ENCODE measurements at regions not wholly inside any gene's neighbourhood (a gene's known extent, or its start where the extent isn't known, plus 50 kb on each side); places are given as distances from the start of the nearest gene placed in this dataset.
A peak's percentile ranks its signal among the peaks of the same experiment; 100 is the strongest.
"Not testable (repeated sequence)": the region's sequence is repeated elsewhere in the genome, so short reads cannot be mapped to it uniquely, and the experiment has no call there.

DNA sequence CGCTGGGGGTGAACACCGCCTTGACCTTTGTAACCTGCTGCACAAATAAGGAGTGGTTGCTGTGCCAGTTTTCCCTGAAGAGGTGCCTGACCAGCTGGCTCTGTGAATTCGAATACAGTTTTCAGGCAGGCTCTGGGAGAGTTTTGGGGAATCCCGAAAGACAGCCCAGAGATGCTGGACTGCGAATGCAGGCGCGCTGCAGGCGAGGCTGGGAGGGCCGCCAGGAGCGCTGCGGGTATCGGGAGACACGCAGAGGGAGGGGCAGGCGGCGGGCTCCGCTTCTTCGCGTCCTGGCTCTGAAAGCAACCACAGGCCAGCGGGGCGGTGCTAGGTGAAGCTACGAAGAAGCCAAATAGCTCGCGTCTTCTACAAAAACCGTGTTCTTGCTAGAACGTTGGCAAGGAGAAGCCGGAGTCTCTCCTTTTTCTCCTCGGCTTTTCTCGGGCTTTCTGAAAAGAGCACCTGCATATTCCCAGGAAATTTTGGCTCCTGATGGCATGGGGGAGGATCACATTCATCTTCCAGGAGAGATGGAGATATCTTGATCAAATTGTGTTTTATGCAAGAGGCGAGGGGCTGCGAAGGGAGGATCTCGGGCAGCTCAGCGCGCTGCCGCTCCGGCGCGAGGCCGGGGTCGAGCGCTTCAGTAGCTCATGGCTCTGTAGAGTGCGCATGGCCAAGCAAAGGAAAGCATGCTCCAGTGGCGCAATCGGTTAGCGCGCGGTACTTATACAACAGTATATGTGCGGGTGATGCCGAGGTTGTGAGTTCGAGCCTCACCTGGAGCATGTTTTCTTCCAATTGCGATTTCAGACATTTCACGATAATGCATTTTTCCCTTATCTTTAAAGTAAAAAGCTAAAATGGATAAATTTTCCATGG is 158.1 kb upstream of the ZNF184 start:
- peak in 1 of 2 donors; percentile 43 for DNase-seq (ENCODE audit: low read depth in 2 of 2)

- no peak for DNase-seq (ENCODE audit: low read depth in 2 of 2)
These were observed 151.9 kb upstream of the ZNF184 start for GRCh38 chr6:27624694-27625262.

DNA sequence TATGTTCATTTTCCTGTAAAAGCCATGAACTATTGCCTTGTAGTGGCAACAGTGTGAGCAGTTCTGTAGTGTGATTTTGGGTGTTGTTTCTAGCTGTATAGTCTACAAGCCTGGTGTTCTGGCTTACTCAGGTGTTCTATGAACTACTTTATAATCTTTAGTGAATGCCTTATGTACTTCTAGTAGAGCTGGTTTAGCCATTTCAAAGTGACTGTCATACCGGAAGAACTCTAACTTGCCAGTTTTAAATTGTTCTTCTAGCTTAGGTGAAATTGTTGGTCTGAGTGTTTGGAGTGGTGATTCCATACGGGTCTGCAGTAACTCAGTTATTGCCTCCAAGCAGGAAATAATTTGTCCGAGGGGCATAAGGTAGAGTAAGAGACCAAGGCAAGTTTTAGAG is 150.2 kb upstream of the ZNF184 start:
- no peak for DNase-seq (ENCODE audit: low read depth in 2 of 2)

DNA sequence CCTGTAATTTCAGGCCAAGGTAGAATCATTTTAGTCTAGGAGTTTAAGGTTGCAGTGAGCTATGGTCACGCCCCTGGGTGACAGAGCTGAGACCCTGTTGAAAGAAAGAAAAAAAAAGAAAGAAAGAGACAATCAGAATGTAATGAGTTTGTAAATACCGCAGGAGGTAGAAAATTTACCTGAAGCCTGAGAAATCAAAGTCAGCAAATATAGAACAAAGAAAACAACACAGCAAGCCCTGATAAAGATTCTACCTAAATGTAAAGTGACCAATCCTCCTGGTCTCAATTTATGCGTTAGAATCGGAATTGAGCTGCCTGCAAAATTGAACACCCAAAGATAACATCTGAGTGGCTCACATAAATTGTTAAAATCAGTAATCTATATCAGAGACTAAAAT is 146.5 kb upstream of the ZNF184 start:
- DNase-seq (ENCODE audit: low read depth in 2 of 2), result no peak

DNA sequence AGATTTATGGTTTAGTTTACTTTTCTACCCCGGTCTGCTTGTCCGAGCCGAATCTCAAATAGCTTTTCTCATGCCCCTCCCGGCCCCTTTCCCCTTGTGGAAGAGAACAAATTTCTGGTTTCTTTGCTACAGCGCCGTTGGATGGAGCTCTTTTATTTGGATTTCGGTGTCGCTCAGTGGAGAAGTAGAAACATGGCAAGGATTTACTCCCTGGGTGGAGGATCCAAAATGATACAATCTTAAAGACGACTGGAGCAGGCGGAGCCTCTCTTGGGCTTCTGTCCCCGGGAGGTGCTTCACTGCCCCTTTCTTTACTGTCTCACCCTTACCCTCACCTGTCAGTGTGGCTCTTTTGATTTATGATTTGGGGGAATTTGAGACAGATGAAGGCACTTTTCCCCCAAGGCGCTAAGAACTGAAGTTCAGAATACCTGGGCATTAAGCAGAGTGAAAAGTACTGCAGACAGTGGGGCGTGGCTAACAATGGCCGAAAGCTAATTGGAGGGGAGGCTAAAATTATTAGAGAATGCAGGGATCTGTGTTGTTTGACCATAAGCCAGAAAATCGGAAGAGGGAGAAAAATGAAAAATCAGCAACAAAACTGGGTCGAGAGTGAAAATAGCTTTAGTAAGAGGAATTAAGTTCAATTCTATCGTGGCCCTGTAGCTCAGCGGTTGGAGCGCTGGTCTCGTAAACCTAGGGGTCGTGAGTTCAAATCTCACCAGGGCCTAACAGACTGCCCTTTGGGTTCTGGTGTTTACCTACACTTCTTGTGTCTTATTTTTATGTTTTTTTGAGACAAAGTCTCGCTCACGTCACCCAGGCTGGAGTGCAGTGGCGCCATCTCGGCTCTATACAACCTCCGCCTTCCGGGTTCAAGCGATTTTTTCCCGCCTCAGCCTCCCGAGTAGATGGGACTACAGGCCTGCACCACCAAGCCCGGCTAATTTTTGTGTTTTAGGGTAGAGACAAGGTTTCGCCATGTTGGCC is 145.1 kb upstream of the ZNF184 start:
- DNase-seq (ENCODE audit: low read depth in 2 of 2), result peak in 1 of 2 donors; percentile 11

- peak in 1 of 2 donors; percentile 41 for DNase-seq (ENCODE audit: low read depth in 2 of 2)
These were observed 144.3 kb upstream of the ZNF184 start for GRCh38 chr6:27617046-27617687.

GRCh38 chr6:27616328-27617045 is 143.6 kb upstream of the ZNF184 start:
- no peak for DNase-seq (ENCODE audit: low read depth in 2 of 2)

- no peak for DNase-seq (ENCODE audit: low read depth in 2 of 2)
These were observed 138.5 kb upstream of the ZNF184 start for GRCh38 chr6:27611451-27611850.

DNA sequence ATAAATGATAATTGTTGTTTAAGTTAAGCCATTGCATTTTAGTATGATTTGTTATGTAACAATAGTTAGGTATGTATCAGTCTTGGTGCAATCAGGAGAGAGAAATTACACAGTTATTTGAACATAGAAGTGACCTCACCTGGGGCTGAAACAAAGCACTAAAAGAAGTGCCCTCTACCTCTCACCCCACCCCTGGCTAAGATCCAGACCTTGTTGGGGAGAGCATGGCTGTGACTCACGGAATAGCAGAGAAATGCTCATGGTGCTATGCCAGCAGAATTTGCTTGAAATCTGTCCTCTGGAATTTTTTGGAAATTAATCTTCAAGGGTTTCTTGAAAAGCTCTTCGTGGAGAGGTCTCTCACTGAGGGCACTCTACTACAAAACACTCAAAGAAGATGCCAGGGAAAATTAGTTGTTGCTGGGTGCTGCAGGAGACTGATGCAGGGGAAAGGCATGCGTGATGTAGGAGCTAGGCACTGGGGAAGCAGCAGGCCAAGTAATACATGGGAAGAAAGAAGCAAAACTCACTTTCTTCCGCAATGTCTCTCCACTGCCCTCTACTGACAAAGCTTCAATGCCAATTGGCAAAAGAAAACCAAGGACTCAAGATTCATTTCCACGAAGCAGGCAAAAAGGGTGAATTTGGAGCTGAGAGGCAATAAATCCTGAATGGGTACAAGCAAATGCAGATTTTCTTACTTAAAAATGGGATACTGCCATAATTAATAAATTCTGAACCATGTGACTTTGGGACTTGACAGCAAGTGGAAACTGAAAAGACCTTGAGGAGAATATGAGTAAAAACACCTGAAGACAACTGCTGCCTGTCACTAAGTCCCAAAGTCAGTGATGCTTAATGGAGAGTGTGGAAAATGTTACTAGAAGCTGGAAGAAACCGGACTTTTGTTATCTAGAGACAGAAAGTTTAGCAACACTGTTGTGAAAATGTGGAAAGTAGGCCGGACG is 136.3 kb upstream of the ZNF184 start:
- DNase-seq (ENCODE audit: low read depth in 2 of 2), result peak in 1 of 2 donors; percentile 60

DNA sequence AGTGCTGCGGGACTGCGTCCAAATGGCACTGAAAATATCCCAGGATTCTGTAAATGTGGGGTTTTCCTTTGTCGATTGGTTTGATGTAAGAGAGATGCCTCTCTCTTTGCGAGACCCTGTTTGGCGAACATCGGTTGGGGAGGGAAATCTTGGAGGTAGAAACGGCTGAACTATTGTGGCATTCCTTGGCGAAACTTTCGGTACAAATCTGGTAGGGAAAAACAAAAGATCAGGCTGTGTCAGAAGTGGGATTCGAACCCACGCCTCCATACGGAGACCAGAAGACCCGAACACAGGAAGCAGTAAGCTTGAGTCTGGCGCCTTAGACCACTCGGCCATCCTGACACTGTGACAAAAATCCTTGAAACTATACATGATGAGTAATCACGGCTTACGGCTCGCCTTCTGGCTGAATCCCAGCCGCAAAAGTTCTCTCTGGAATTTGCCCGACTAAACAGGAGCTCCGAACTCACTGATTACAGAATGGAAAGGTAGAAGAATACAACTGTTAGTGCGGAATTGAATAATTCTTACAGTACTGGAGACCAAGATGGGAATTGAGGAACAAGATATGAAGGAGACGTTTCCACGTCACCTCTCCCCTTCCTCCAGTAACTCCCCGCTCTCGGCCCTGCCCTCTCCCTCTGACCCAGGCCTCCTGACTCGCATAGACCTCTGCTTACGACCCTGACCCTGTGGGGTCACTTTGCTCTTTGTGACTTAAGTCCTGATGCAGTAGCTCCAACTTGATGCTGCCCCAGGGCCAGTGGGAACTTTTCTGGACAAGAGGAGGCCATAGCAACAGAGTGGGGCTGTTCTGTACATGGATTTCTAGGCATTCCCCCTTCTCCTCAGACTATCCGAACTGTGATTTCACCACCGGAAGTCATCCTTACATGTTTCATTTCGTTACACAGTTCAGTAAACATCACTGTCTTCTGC is 132.8 kb upstream of the ZNF184 start:
- peak in 1 of 2 donors; percentile 37 for DNase-seq (ENCODE audit: low read depth in 2 of 2)

GRCh38 chr6:27604986-27605385 is 132.1 kb upstream of the ZNF184 start:
- no peak for DNase-seq (ENCODE audit: low read depth in 2 of 2)

GRCh38 chr6:27601668-27602254 is 128.9 kb upstream of the ZNF184 start:
- DNase-seq (ENCODE audit: low read depth in 2 of 2), result no peak

DNA sequence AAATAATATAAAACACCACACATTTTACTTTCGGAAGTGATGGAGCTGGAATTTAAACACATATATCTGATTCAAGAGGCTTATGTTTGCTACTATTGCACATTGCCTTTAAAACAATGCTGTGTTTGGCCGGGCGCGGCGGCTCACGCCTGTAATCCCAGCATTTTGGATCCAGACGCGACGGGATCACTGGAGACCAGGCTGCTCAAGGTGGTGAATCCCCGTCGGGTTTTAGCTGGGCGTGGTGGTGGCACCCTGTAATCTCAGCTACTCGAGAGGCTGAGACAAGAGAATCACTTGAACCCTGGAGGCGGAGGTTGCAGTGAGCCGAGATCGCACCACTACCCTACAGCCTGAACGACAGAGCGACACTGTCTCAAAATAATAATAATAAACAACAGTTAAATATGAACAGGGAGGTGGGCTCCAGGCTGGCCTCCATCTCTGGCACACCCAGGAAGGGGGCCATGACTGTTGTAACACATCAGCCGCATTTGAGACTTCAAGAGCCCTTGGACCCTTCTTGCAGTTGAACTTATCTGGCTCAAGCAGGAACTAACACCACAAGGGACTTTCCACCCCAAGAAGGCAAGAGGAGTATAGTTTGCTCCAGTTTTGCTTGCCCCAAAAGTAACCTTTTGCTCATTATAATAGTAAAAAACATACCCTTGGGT is 127.1 kb upstream of the ZNF184 start:
- DNase-seq (ENCODE audit: low read depth in 2 of 2), result no peak

GRCh38 chr6:27597031-27597567 is 124.2 kb upstream of the ZNF184 start:
- not testable (repeated sequence) for DNase-seq (ENCODE audit: low read depth in 2 of 2)

- DNase-seq (ENCODE audit: low read depth in 2 of 2), result no peak
These were observed 121.0 kb upstream of the ZNF184 start for GRCh38 chr6:27593861-27594260.

GRCh38 chr6:27593200-27593818 is 120.4 kb upstream of the ZNF184 start:
- DNase-seq (ENCODE audit: low read depth in 2 of 2), result no peak

Data from dermis microvascular lymphatic vessel endothelial cell (primary cell).